Choroid plexus epithelial cell (primary cell): ENCODE measurements at regions not wholly inside any gene's neighbourhood (a gene's known extent, or its start where the extent isn't known, plus 50 kb on each side); places are given as distances from the start of the nearest gene placed in this dataset.
"Not testable (repeated sequence)": the region's sequence is repeated elsewhere in the genome, so short reads cannot be mapped to it uniquely, and the experiment has no call there.

Source experiments
- DNase-seq: peaks from one replicate; pipeline ENCODE4 v3.0.0-alpha.2; 2010; ENCODE audit warnings: low read depth
- H3K4me3 ChIP-seq: 2 replicates; pipeline ENCODE4 v1.5.1; 2011; ENCODE audit warnings: low read depth, mild to moderate bottlenecking, control low read depth, low read length, moderate library complexity

GRCh38 chr9:67334727-67335572 lies 342.6 kb upstream of the SPATA31A3 start:
- DNase-seq, H3K4me3 ChIP-seq: not testable (repeated sequence)

GRCh38 chr9:67331634-67332033 lies 339.3 kb upstream of the SPATA31A3 start:
- DNase-seq, H3K4me3 ChIP-seq: not testable (repeated sequence)

- DNase-seq, H3K4me3 ChIP-seq: not testable (repeated sequence)
Measured at GRCh38 chr9:67313409-67313808, 321.1 kb upstream of the SPATA31A3 start.

GRCh38 chr9:67312504-67312903 lies 320.2 kb upstream of the SPATA31A3 start:
- not testable (repeated sequence) for DNase-seq, H3K4me3 ChIP-seq

GRCh38 chr9:67307109-67307508 lies 314.8 kb upstream of the SPATA31A3 start:
- not testable (repeated sequence) for DNase-seq, H3K4me3 ChIP-seq

GRCh38 chr9:67288797-67289196 lies 296.4 kb upstream of the SPATA31A3 start:
- not testable (repeated sequence) for DNase-seq, H3K4me3 ChIP-seq

- H3K4me3 ChIP-seq, DNase-seq: not testable (repeated sequence)
Measured at GRCh38 chr9:67288117-67288735, 295.9 kb upstream of the SPATA31A3 start.

GRCh38 chr9:67284299-67284698 lies 291.9 kb upstream of the SPATA31A3 start:
- not testable (repeated sequence) for DNase-seq, H3K4me3 ChIP-seq

- DNase-seq, H3K4me3 ChIP-seq: not testable (repeated sequence)
Measured at GRCh38 chr9:67281574-67281973, 289.2 kb upstream of the SPATA31A3 start.

- H3K4me3 ChIP-seq, DNase-seq: not testable (repeated sequence)
Measured at GRCh38 chr9:67269692-67270091, 277.3 kb upstream of the SPATA31A3 start.

GRCh38 chr9:67257894-67258293 lies 265.5 kb upstream of the SPATA31A3 start:
- not testable (repeated sequence) for H3K4me3 ChIP-seq, DNase-seq

GRCh38 chr9:67248967-67249366 lies 256.6 kb upstream of the SPATA31A3 start:
- not testable (repeated sequence) for DNase-seq, H3K4me3 ChIP-seq

- H3K4me3 ChIP-seq, DNase-seq: not testable (repeated sequence)
Measured at GRCh38 chr9:67212073-67212472, 219.7 kb upstream of the SPATA31A3 start.

GRCh38 chr9:67210842-67211241 lies 218.5 kb upstream of the SPATA31A3 start:
- not testable (repeated sequence) for H3K4me3 ChIP-seq, DNase-seq

- not testable (repeated sequence) for H3K4me3 ChIP-seq, DNase-seq
Measured at GRCh38 chr9:67208831-67209437, 216.6 kb upstream of the SPATA31A3 start.

- DNase-seq, H3K4me3 ChIP-seq: not testable (repeated sequence)
Measured at GRCh38 chr9:67196135-67196534, 203.8 kb upstream of the SPATA31A3 start.

GRCh38 chr9:67195357-67195756 lies 203.0 kb upstream of the SPATA31A3 start:
- not testable (repeated sequence) for DNase-seq, H3K4me3 ChIP-seq

- not testable (repeated sequence) for DNase-seq
Measured at GRCh38 chr9:67179185-67179584, 186.8 kb upstream of the SPATA31A3 start.

GRCh38 chr9:67175167-67175566 lies 182.8 kb upstream of the SPATA31A3 start:
- not testable (repeated sequence) for H3K4me3 ChIP-seq, DNase-seq

More at GRCh38 chr9:67179185-67179584, 186.8 kb upstream of the SPATA31A3 start:
- not testable (repeated sequence) for H3K4me3 ChIP-seq

GRCh38 chr9:67171721-67172120 lies 179.4 kb upstream of the SPATA31A3 start:
- DNase-seq: not testable (repeated sequence)

More at GRCh38 chr9:67171721-67172120, 179.4 kb upstream of the SPATA31A3 start:
- H3K4me3 ChIP-seq: not testable (repeated sequence)
